ENCODE measurements at regions not wholly inside any gene's neighbourhood (a gene's known extent, or its start where the extent isn't known, plus 50 kb on each side); places are given as distances from the start of the nearest gene placed in this dataset.

DNA sequence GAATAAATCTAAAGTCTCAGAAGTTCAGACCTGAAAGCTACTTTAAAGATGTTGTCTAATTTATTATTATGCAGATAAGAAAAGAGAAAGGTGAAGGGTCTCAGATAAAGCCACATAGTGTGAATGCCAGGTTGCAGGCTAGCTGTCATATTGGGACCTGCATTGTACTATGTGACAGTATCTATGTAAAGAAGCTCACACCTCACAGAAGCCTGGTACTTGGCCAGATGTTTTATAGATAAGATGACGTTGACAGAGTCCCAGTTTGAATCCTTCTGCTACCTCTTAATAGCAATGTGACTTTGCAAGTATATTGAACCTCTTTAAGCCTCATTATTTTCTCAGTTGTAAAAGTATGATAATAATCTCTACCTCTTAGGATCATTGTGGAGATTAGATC is 227.0 kb downstream of the SPRY1 start:
- no peaks in the 10 kb centered on the region for H3K36me3 ChIP-seq (ENCODE audit: insufficient read depth, low read length)

GRCh38 chr4:123624959-123625358 is 228.4 kb downstream of the SPRY1 start:
- ChIA-PET POLR2A (no interaction called here), CTCF (ENCODE audit: unreplicated experiment) (no interaction called here)
- intact Hi-C loops (cut with micrococcal nuclease; ENCODE audit: unreplicated experiment) = no loop called here
- no TSS peak for BruUV-seq (replicated peaks)
- H3K4me1 ChIP-seq (ENCODE audit: insufficient read depth, low read length, poor library complexity, severe bottlenecking) = no peaks in the 10 kb centered on the region
- H3K4me3 ChIP-seq (ENCODE audit: low read depth, low read length, poor library complexity, severe bottlenecking) = no peak overlapping the region
- no peak for DNase-seq (ENCODE audit: low spot score)
- H3K9me3 ChIP-seq (ENCODE audit: low read length) = no peaks in the 10 kb centered on the region
- H3K27ac ChIP-seq (ENCODE audit: low read depth, low read length, poor library complexity, severe bottlenecking) = no peak overlapping the region
- no peak for TF ChIP-seq EZH2phosphoT487 (IDR thresholded peaks at IDR 0.05; ENCODE audit: borderline replicate concordance, low read depth, low read length)
- TF ChIP-seq, protein P1, sequence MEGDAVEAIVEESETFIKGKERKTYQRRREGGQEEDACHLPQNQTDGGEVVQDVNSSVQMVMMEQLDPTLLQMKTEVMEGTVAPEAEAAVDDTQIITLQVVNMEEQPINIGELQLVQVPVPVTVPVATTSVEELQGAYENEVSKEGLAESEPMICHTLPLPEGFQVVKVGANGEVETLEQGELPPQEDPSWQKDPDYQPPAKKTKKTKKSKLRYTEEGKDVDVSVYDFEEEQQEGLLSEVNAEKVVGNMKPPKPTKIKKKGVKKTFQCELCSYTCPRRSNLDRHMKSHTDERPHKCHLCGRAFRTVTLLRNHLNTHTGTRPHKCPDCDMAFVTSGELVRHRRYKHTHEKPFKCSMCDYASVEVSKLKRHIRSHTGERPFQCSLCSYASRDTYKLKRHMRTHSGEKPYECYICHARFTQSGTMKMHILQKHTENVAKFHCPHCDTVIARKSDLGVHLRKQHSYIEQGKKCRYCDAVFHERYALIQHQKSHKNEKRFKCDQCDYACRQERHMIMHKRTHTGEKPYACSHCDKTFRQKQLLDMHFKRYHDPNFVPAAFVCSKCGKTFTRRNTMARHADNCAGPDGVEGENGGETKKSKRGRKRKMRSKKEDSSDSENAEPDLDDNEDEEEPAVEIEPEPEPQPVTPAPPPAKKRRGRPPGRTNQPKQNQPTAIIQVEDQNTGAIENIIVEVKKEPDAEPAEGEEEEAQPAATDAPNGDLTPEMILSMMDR (conservative IDR thresholded peaks at IDR 0.05; ENCODE audit: low read length) = no peak
- no peak overlapping the region for H3K4me2 ChIP-seq (ENCODE audit: low read length)
- no peaks in the 10 kb centered on the region for H3K79me2 ChIP-seq (ENCODE audit: insufficient read depth, low read depth, low read length)
- H3K9me2 ChIP-seq (ENCODE audit: insufficient read depth, low read length) = no peaks in the 10 kb centered on the region
- H4K20me1 ChIP-seq (ENCODE audit: insufficient read depth, low read length) = no peaks in the 10 kb centered on the region
- no peak overlapping the region for H2AFZ ChIP-seq (ENCODE audit: low read length)
- H3K36me3 ChIP-seq (ENCODE audit: insufficient read depth, low read length) = no peaks in the 10 kb centered on the region

More for the DNA sequence above, 227.0 kb downstream of the SPRY1 start:
- Histone ChIP-seq H2AFZ (ENCODE audit: low read length) (no peak overlapping the region), H3K79me2 (ENCODE audit: insufficient read depth, low read depth, low read length) (no peaks in the 10 kb centered on the region), H3K4me3 (ENCODE audit: low read depth, low read length, poor library complexity, severe bottlenecking) (no peak overlapping the region), H4K20me1 (ENCODE audit: insufficient read depth, low read length) (no peaks in the 10 kb centered on the region), H3K9me3 (ENCODE audit: low read length) (no peaks in the 10 kb centered on the region), H3K9me2 (ENCODE audit: insufficient read depth, low read length) (no peaks in the 10 kb centered on the region), H3K4me2 (ENCODE audit: low read length) (no peak overlapping the region), H3K27ac (ENCODE audit: low read depth, low read length, poor library complexity, severe bottlenecking) (no peak overlapping the region), H3K4me1 (ENCODE audit: insufficient read depth, low read length, poor library complexity, severe bottlenecking) (no peaks in the 10 kb centered on the region)
- POLR2A ChIA-PET = no interaction called here
- intact Hi-C loops (cut with micrococcal nuclease; ENCODE audit: unreplicated experiment) = no loop called here
- CTCF ChIA-PET (ENCODE audit: unreplicated experiment) = no interaction called here
- no peak for DNase-seq (ENCODE audit: low spot score)
- TF ChIP-seq, protein P1 (conservative IDR thresholded peaks at IDR 0.05; ENCODE audit: low read length) = no peak
- no peak for TF ChIP-seq EZH2phosphoT487 (IDR thresholded peaks at IDR 0.05; ENCODE audit: borderline replicate concordance, low read depth, low read length)
- no TSS peak for BruUV-seq (replicated peaks)

GRCh38 chr4:123628288-123628687 is 231.7 kb downstream of the SPRY1 start:
- intact Hi-C loops (cut with micrococcal nuclease; ENCODE audit: unreplicated experiment) = no loop called here
- Histone ChIP-seq H3K9me3 (ENCODE audit: low read length) (no peaks in the 10 kb centered on the region), H3K79me2 (ENCODE audit: insufficient read depth, low read depth, low read length) (no peaks in the 10 kb centered on the region), H3K4me2 (ENCODE audit: low read length) (no peak overlapping the region), H3K9me2 (ENCODE audit: insufficient read depth, low read length) (no peaks in the 10 kb centered on the region), H3K36me3 (ENCODE audit: insufficient read depth, low read length) (no peaks in the 10 kb centered on the region), H4K20me1 (ENCODE audit: insufficient read depth, low read length) (no peaks in the 10 kb centered on the region), H3K27ac (ENCODE audit: low read depth, low read length, poor library complexity, severe bottlenecking) (no peak overlapping the region), H3K4me3 (ENCODE audit: low read depth, low read length, poor library complexity, severe bottlenecking) (no peak overlapping the region), H2AFZ (ENCODE audit: low read length) (no peak overlapping the region), H3K4me1 (ENCODE audit: insufficient read depth, low read length, poor library complexity, severe bottlenecking) (no peaks in the 10 kb centered on the region)
- BruUV-seq (replicated peaks) = no TSS peak
- ChIA-PET POLR2A (no interaction called here), CTCF (ENCODE audit: unreplicated experiment) (no interaction called here)
- TF ChIP-seq, protein P1 (conservative IDR thresholded peaks at IDR 0.05; ENCODE audit: low read length) = no peak
- DNase-seq (ENCODE audit: low spot score) = no peak

Data from OCI-LY7 (cell line).